Neuron (in vitro differentiated cells): ENCODE measurements at regions not wholly inside any gene's neighbourhood (a gene's known extent, or its start where the extent isn't known, plus 50 kb on each side); places are given as distances from the start of the nearest gene placed in this dataset.

ENCODE experiments used
- H2AFZ ChIP-seq: one replicate; pipeline ENCODE4 v1.6.1; 2013; ENCODE audit warnings: low read depth, mild to moderate bottlenecking, inconsistent platforms, low read length, moderate library complexity
- H3K27me3 ChIP-seq: one replicate; pipeline ENCODE4 v1.6.1; 2013; ENCODE audit warnings: low read length; ENCODE audit not compliant: insufficient read depth
- H3K36me3 ChIP-seq: one replicate; pipeline ENCODE4 v1.6.1; 2013; ENCODE audit warnings: low read length; ENCODE audit not compliant: insufficient read depth
- H3K4me1 ChIP-seq: one replicate; pipeline ENCODE4 v1.6.1; 2013; ENCODE audit warnings: low read length; ENCODE audit not compliant: insufficient read depth
- H3K4me3 ChIP-seq: 2 replicates; pipeline ENCODE4 v1.5.1; 2013; ENCODE audit warnings: mild to moderate bottlenecking, low read length, moderate library complexity
- H3K9me3 ChIP-seq: one replicate; pipeline ENCODE4 v1.6.1; 2013; ENCODE audit warnings: low read length

- Histone ChIP-seq H3K9me3 (no peaks in the 10 kb centered on the region), H3K36me3 (no peaks in the 10 kb centered on the region), H3K4me3 (no peak overlapping the region), H3K4me1 (no peaks in the 10 kb centered on the region), H3K27me3 (no peaks in the 10 kb centered on the region), H2AFZ (no peak overlapping the region)
Measured at GRCh38 chr4:146998157-146998556, 52.5 kb upstream of the TTC29 start.

- H2AFZ ChIP-seq = no peak overlapping the region
- no peaks in the 10 kb centered on the region for H3K27me3 ChIP-seq
- no peaks in the 10 kb centered on the region for H3K36me3 ChIP-seq
- H3K4me1 ChIP-seq = no peaks in the 10 kb centered on the region
- no peak overlapping the region for H3K4me3 ChIP-seq
- no peaks in the 10 kb centered on the region for H3K9me3 ChIP-seq
Measured at GRCh38 chr4:147003956-147004809, 58.5 kb upstream of the TTC29 start.

DNA sequence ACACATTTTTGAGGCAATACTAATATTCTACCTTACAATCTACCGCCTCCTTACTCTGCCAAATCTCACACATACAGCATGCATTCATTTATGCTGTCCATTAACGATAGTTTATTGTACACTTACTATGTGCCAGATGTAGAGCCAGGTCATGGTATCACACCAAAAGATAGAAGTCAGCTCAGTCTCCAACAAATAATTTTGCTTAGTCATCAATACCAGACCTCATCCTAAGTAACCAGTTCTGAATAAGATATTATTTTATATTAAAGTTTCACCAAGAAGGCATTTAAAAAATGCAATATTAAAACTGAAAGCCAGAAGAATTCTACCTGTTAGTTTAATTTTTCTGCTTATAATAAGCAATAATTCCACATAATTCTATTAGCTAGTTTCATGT is 60.6 kb upstream of the TTC29 start:
- Histone ChIP-seq H3K9me3 (no peaks in the 10 kb centered on the region), H2AFZ (no peak overlapping the region), H3K4me3 (no peak overlapping the region), H3K27me3 (no peaks in the 10 kb centered on the region), H3K36me3 (no peaks in the 10 kb centered on the region), H3K4me1 (no peaks in the 10 kb centered on the region)

DNA sequence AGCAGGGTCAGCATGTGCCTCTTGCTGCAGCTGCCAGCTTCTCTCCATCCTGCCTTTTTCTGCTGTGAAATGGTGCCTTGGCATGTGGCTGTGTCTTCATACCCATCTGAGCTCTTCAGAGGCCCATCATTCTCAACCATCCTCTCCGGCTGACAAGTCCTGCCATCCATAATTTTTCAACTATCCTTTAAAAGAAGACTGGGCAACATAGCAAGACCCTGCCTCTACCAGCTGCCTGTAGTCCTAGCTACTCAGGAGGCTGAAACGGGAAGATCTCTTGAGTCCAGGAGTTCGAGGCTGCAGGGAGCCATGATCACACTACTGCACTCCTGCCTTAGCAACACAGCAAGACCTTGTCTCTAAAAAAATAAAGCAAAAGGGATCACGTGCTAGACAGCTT is 64.2 kb upstream of the TTC29 start:
- no peaks in the 10 kb centered on the region for H3K36me3 ChIP-seq
- no peak overlapping the region for H3K4me3 ChIP-seq
- no peaks in the 10 kb centered on the region for H3K9me3 ChIP-seq
- H3K27me3 ChIP-seq = no peaks in the 10 kb centered on the region
- no peak overlapping the region for H2AFZ ChIP-seq
- H3K4me1 ChIP-seq = no peaks in the 10 kb centered on the region

DNA sequence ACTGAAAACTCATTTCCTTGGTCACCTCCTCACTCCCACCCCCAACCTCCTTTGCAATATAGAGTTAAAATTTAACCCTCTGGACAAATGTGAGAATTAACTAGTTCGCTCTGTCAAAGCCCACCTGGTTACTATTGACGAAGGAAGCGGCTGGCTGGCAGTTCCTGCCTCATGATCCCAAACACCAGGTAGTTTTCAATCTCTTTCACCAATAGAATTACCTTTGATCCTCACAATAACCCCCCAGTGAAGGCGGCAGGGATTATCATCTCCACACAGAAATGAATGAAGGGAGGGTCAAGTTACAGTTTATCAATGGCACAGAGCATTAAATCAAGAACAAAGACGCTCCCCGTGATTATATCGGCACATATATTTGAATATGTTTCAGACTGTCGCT is 65.7 kb upstream of the TTC29 start:
- Histone ChIP-seq H3K27me3 (no peaks in the 10 kb centered on the region), H3K4me1 (no peaks in the 10 kb centered on the region), H3K4me3 (no peak overlapping the region), H2AFZ (no peak overlapping the region), H3K36me3 (no peaks in the 10 kb centered on the region), H3K9me3 (no peaks in the 10 kb centered on the region)

DNA sequence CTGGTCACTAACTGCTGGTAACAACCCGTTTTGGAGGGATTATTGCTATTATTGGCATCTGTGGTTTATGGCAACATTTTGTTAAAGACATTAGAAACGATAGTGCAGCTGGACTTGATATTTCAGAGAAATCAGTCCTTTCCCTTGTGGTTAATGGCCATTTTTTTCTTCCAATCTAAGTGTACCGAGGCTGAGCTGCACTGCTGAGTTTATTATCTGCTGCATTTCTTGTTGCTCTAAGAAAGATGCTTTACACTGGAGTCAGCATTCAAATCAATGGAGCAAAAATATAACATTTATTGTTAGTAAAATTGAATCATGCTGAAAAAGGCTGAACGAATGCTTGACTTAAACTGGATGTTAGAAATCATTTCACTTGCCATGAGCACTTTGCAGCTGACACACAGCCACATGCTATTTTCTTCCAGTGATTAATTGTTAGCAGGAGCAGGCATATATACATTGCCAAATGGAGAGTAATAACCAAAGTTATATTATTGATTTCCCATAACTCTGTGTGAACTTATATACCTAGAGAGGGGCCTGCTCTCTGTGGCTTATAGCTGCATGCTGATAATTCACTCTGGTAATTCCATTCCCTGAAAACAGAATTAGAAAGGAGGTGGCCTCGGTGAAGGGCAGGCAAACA is 66.5 kb upstream of the TTC29 start:
- Histone ChIP-seq H2AFZ (no peak overlapping the region), H3K27me3 (no peaks in the 10 kb centered on the region), H3K4me3 (no peak overlapping the region), H3K9me3 (no peaks in the 10 kb centered on the region), H3K36me3 (no peaks in the 10 kb centered on the region), H3K4me1 (no peaks in the 10 kb centered on the region)

DNA sequence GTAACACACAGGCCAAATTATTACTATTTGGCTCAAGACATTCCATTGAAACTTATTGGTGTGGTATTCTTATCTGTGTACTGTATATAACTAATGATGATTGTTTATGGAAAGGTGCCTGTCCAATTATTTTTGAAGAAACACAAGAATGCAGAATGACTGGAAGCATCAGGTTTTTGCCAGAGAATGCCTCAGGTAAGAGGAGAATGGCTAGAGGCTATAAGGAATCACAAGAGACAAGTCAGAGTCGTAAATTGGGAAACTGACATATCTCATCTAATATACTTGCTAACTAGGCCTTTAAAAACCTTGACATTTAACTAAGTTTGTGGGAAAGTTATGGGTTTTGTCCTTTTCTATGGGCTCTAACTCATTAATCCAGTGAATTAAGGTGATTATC is 69.3 kb upstream of the TTC29 start:
- Histone ChIP-seq H3K4me3 (no peak overlapping the region), H2AFZ (no peak overlapping the region), H3K9me3 (no peaks in the 10 kb centered on the region), H3K4me1 (no peaks in the 10 kb centered on the region), H3K36me3 (no peaks in the 10 kb centered on the region), H3K27me3 (no peaks in the 10 kb centered on the region)

- no peaks in the 10 kb centered on the region for H3K9me3 ChIP-seq
- H2AFZ ChIP-seq = no peak overlapping the region
- H3K36me3 ChIP-seq = no peaks in the 10 kb centered on the region
- H3K4me1 ChIP-seq = no peaks in the 10 kb centered on the region
- no peaks in the 10 kb centered on the region for H3K27me3 ChIP-seq
- H3K4me3 ChIP-seq = no peak overlapping the region
Measured at GRCh38 chr4:147015491-147015890, 69.8 kb upstream of the TTC29 start.

- Histone ChIP-seq H3K4me1 (no peaks in the 10 kb centered on the region), H3K27me3 (no peaks in the 10 kb centered on the region), H3K4me3 (no peak overlapping the region), H3K9me3 (no peaks in the 10 kb centered on the region), H2AFZ (no peak overlapping the region), H3K36me3 (no peaks in the 10 kb centered on the region)
Measured at GRCh38 chr4:147017081-147017480, 71.4 kb upstream of the TTC29 start.

DNA sequence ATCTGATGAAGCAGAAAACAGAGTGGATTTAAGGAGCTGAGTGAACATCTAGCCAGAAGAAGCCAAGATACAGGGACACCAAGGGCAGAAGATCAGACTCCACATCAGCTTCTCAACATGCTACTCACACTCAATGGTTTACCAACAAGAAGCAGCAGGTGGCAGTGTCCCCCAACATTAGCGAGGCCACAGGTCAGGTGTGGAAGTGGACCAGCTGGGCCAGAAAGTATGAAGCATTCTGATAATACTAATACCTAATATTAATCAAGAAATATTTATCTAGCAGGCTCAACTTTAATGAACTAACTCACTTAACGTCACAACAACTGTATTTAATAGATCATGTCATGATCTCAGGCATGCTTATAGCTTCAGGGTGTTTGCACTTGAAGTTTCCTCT is 73.4 kb upstream of the TTC29 start:
- Histone ChIP-seq H3K4me3 (no peak overlapping the region), H3K4me1 (no peaks in the 10 kb centered on the region), H2AFZ (no peak overlapping the region), H3K9me3 (no peaks in the 10 kb centered on the region), H3K27me3 (no peaks in the 10 kb centered on the region), H3K36me3 (no peaks in the 10 kb centered on the region)

DNA sequence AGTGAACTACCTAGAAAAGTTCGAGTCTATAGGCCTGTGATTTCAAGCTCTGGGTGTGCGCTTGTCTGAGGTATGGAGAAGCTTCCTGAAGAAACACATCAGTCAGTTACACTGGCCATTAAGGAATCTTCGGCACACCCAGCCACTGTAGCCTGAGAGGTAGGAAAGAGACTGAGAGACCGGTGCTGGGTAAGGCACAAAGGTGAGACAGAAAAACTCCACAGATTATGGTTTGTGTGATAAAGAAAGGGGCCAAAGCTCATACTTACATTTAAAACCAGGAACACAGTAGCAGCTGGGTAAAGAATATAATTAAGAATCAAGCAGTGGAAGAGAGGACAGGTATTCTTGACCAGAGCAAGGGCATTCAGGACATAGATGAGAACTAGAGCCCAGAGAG is 74.8 kb upstream of the TTC29 start:
- Histone ChIP-seq H3K27me3 (no peaks in the 10 kb centered on the region), H3K9me3 (no peaks in the 10 kb centered on the region), H3K4me3 (no peak overlapping the region), H3K36me3 (no peaks in the 10 kb centered on the region), H3K4me1 (no peaks in the 10 kb centered on the region), H2AFZ (no peak overlapping the region)

GRCh38 chr4:147025042-147025441 is 79.4 kb upstream of the TTC29 start:
- Histone ChIP-seq H3K36me3 (no peaks in the 10 kb centered on the region), H3K27me3 (no peaks in the 10 kb centered on the region), H2AFZ (no peak overlapping the region), H3K9me3 (no peaks in the 10 kb centered on the region), H3K4me3 (no peak overlapping the region), H3K4me1 (no peaks in the 10 kb centered on the region)

- no peaks in the 10 kb centered on the region for H3K36me3 ChIP-seq
Measured at GRCh38 chr4:147029296-147029695, 83.6 kb upstream of the TTC29 start.

More at GRCh38 chr4:147029296-147029695, 83.6 kb upstream of the TTC29 start:
- no peaks in the 10 kb centered on the region for H3K27me3 ChIP-seq
- no peak overlapping the region for H3K4me3 ChIP-seq
- no peaks in the 10 kb centered on the region for H3K9me3 ChIP-seq
- H3K4me1 ChIP-seq = peaks cover 7% of the 10 kb centered on the region
- no peak overlapping the region for H2AFZ ChIP-seq
